ENCODE measurements at regions not wholly inside any gene's neighbourhood (a gene's known extent, or its start where the extent isn't known, plus 50 kb on each side); places are given as distances from the start of the nearest gene placed in this dataset.
A peak's percentile ranks its signal among the peaks of the same experiment; 100 is the strongest.

- Histone ChIP-seq H3K9me3 (ENCODE audit: low read depth, low read length, poor library complexity, severe bottlenecking) (no peaks in the 10 kb centered on the region), H3K4me1 (ENCODE audit: insufficient read depth, low read length, poor library complexity, severe bottlenecking) (peaks cover 10% of the 10 kb centered on the region), H3K27ac (ENCODE audit: low read depth, low read length, poor library complexity, severe bottlenecking) (no peak overlapping the region), H3K27me3 (replicated peaks; ENCODE audit: insufficient read depth, low read depth, low read length, poor library complexity) (no peaks in the 10 kb centered on the region), H3K36me3 (ENCODE audit: insufficient read depth, low read length, poor library complexity, severe bottlenecking) (no peaks in the 10 kb centered on the region), H3K4me3 (ENCODE audit: low read depth, low read length, poor library complexity, severe bottlenecking) (no peak overlapping the region)
- TF ChIP-seq EZH2 (IDR thresholded peaks at IDR 0.05; ENCODE audit: borderline replicate concordance, low read depth, low read length, poor library complexity, severe bottlenecking), result no peak
- TF ChIP-seq CTCF (conservative IDR thresholded peaks at IDR 0.05; ENCODE audit: low read depth, low read length), result no peak
- no TSS peak for BruUV-seq (replicated peaks)
- ChIA-PET CTCF (no interaction called here), POLR2A (ENCODE audit: low non-redundant PET) (no interaction called here)
- DNase-seq (ENCODE audit: low spot score), result no peak
- intact Hi-C loops (cut with micrococcal nuclease; ENCODE audit: unreplicated experiment), result no loop called here
Measured at GRCh38 chr7:101714097-101714496, 85.0 kb upstream of the MYL10 start.

GRCh38 chr7:101717628-101718357 lies 88.7 kb upstream of the MYL10 start:
- DNase-seq (ENCODE audit: low spot score), result peak; percentile 85
- CTCF ChIA-PET, result interaction anchor here (0.6 kb wide), 1 partner anchor 1588 kb away, joined by 3 read pairs; no protein-coding TSS in a partner anchor
- Histone ChIP-seq H3K36me3 (ENCODE audit: insufficient read depth, low read length, poor library complexity, severe bottlenecking) (no peaks in the 10 kb centered on the region), H3K9me3 (ENCODE audit: low read depth, low read length, poor library complexity, severe bottlenecking) (no peaks in the 10 kb centered on the region), H3K4me1 (ENCODE audit: insufficient read depth, low read length, poor library complexity, severe bottlenecking) (peaks cover 10% of the 10 kb centered on the region), H3K4me3 (ENCODE audit: low read depth, low read length, poor library complexity, severe bottlenecking) (no peak overlapping the region), H3K27me3 (replicated peaks; ENCODE audit: insufficient read depth, low read depth, low read length, poor library complexity) (no peaks in the 10 kb centered on the region), H3K27ac (ENCODE audit: low read depth, low read length, poor library complexity, severe bottlenecking) (no peak overlapping the region)
- intact Hi-C loops (cut with micrococcal nuclease; ENCODE audit: unreplicated experiment), result no loop called here
- no TSS peak for BruUV-seq (replicated peaks)
- POLR2A ChIA-PET (ENCODE audit: low non-redundant PET), result no interaction called here
- TF ChIP-seq EZH2 (IDR thresholded peaks at IDR 0.05; ENCODE audit: borderline replicate concordance, low read depth, low read length, poor library complexity, severe bottlenecking), result no peak
- no peak for TF ChIP-seq CTCF (conservative IDR thresholded peaks at IDR 0.05; ENCODE audit: low read depth, low read length)

GRCh38 chr7:101718363-101719122 lies 89.4 kb upstream of the MYL10 start:
- Histone ChIP-seq H3K4me3 (ENCODE audit: low read depth, low read length, poor library complexity, severe bottlenecking) (no peak overlapping the region), H3K36me3 (ENCODE audit: insufficient read depth, low read length, poor library complexity, severe bottlenecking) (no peaks in the 10 kb centered on the region), H3K9me3 (ENCODE audit: low read depth, low read length, poor library complexity, severe bottlenecking) (no peaks in the 10 kb centered on the region), H3K27me3 (replicated peaks; ENCODE audit: insufficient read depth, low read depth, low read length, poor library complexity) (no peaks in the 10 kb centered on the region), H3K27ac (ENCODE audit: low read depth, low read length, poor library complexity, severe bottlenecking) (no peak overlapping the region), H3K4me1 (ENCODE audit: insufficient read depth, low read length, poor library complexity, severe bottlenecking) (peaks cover 10% of the 10 kb centered on the region)
- BruUV-seq (replicated peaks), result no TSS peak
- TF ChIP-seq EZH2 (IDR thresholded peaks at IDR 0.05; ENCODE audit: borderline replicate concordance, low read depth, low read length, poor library complexity, severe bottlenecking), result no peak
- TF ChIP-seq CTCF (conservative IDR thresholded peaks at IDR 0.05; ENCODE audit: low read depth, low read length), result no peak
- CTCF ChIA-PET, result interaction anchor here (0.6 kb wide), 1 partner anchor 1589 kb away, joined by 3 read pairs; no protein-coding TSS in a partner anchor
- intact Hi-C loops (cut with micrococcal nuclease; ENCODE audit: unreplicated experiment), result no loop called here
- POLR2A ChIA-PET (ENCODE audit: low non-redundant PET), result no interaction called here
- no peak for DNase-seq (ENCODE audit: low spot score)

Measured in A673 (cell line).